IMR-90 (cell line): ENCODE measurements at regions not wholly inside any gene's neighbourhood (a gene's known extent, or its start where the extent isn't known, plus 50 kb on each side); places are given as distances from the start of the nearest gene placed in this dataset.

ENCODE experiments used
- CTCF ChIP-seq: conservative IDR thresholded peaks from 2 replicates; pipeline ENCODE4 v1.5.1; 2012; ENCODE audit warnings: mild to moderate bottlenecking, low read depth, low read length, improper control_type of control experiment
- FOS ChIP-seq: fragments of 150-350 bp; IDR thresholded peaks from 2 replicates; pipeline ENCODE4 v1.6.1; 2016; ENCODE audit warnings: low read depth, low read length
- RCOR1 ChIP-seq: IDR thresholded peaks from 2 replicates; pipeline ENCODE4 v1.6.1; 2012; ENCODE audit warnings: mild to moderate bottlenecking, low read length, improper control_type of control experiment; ENCODE audit not compliant: insufficient replicate concordance
- TF ChIP-seq, protein P1 (sequence below): fragments of 150-350 bp; IDR thresholded peaks from 2 replicates; pipeline ENCODE4 v1.6.1; 2017; ENCODE audit warnings: mild to moderate bottlenecking, antibody characterized with exemption, low read length, low read depth

GRCh38 chr14:48473944-48474343 lies 798.5 kb upstream of the MDGA2 start:
- TF ChIP-seq RCOR1 (no peak), FOS (no peak), CTCF (no peak)
- TF ChIP-seq, protein P1, sequence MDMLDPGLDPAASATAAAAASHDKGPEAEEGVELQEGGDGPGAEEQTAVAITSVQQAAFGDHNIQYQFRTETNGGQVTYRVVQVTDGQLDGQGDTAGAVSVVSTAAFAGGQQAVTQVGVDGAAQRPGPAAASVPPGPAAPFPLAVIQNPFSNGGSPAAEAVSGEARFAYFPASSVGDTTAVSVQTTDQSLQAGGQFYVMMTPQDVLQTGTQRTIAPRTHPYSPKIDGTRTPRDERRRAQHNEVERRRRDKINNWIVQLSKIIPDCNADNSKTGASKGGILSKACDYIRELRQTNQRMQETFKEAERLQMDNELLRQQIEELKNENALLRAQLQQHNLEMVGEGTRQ: no peak
